Thoracic aorta (tissue), 2 donors: ENCODE measurements at regions not wholly inside any gene's neighbourhood (a gene's known extent, or its start where the extent isn't known, plus 50 kb on each side); places are given as distances from the start of the nearest gene placed in this dataset.

ENCODE experiments used
- ATAC-seq: fragments of 150-250 bp; one replicate; pipeline ENCODE4 v1.8.0; 2017; ENCODE audit warnings: low read depth; ENCODE audit not compliant: insufficient number of reproducible peaks, low FRiP score
- DNase-seq: peaks from one replicate; pipeline ENCODE4 v3.0.0-alpha.2; 2020; ENCODE audit warnings: low spot score
- H3K27ac ChIP-seq, 2 donors: fragments of 200-600 bp; sonication (generic); 1 replicate in 1 of 2; 2 replicates in 1 of 2; pipeline ENCODE4 v1.5.1; 2016; ENCODE audit warnings: mild to moderate bottlenecking in 2 of 2, moderate library complexity in 2 of 2
- H3K27me3 ChIP-seq: fragments of 200-600 bp; sonication (generic); replicated peaks from 2 replicates; pipeline ENCODE4 v1.6.0; 2016; ENCODE audit warnings: mild to moderate bottlenecking; ENCODE audit not compliant: insufficient read depth
- H3K36me3 ChIP-seq: fragments of 200-600 bp; sonication (generic); one replicate; pipeline ENCODE4 v1.5.1; 2016
- H3K4me1 ChIP-seq, 2 donors: fragments of 200-600 bp; sonication (generic); 1 replicate in 1 of 2; 2 replicates in 1 of 2; pipeline versions ENCODE4 v1.5.1 to v1.6.0; 2016; ENCODE audit warnings: low read depth in 2 of 2, mild to moderate bottlenecking in 1 of 2; ENCODE audit not compliant: control insufficient read depth in 1 of 2
- H3K4me3 ChIP-seq: fragments of 200-600 bp; sonication (generic); 2 replicates; pipeline ENCODE4 v1.5.1; 2016; ENCODE audit warnings: mild to moderate bottlenecking
- H3K9me3 ChIP-seq: fragments of 200-600 bp; sonication (generic); 2 replicates; pipeline ENCODE4 v1.5.1; 2016
- CTCF ChIP-seq: fragments of 200-600 bp; sonication (generic); IDR thresholded peaks from one replicate; pipeline ENCODE4 v1.5.1; 2019; ENCODE audit warnings: antibody characterized with exemption

GRCh38 chr13:105907319-105908019 is 628.0 kb downstream of the EFNB2 start:
- no peak for DNase-seq
- Histone ChIP-seq H3K36me3 (no peaks in the 10 kb centered on the region), H3K4me3 (no peak overlapping the region), H3K9me3 (no peaks in the 10 kb centered on the region), H3K27me3 (no peaks in the 10 kb centered on the region), H3K4me1 (no peaks in the 10 kb centered on the region), H3K27ac (no peak overlapping the region)
- no peak for TF ChIP-seq CTCF
- no peak for ATAC-seq

- no peak for TF ChIP-seq CTCF
- H3K9me3 ChIP-seq = no peaks in the 10 kb centered on the region
- DNase-seq = no peak
- H3K27ac ChIP-seq = no peak overlapping the region
- H3K27me3 ChIP-seq = no peaks in the 10 kb centered on the region
- no peak for ATAC-seq
- H3K4me1 ChIP-seq = no peaks in the 10 kb centered on the region
- H3K36me3 ChIP-seq = no peaks in the 10 kb centered on the region
- H3K4me3 ChIP-seq = no peak overlapping the region
These were observed 628.7 kb downstream of the EFNB2 start for GRCh38 chr13:105906746-105907145.

- TF ChIP-seq CTCF = no peak
- DNase-seq (no peak), ATAC-seq (no peak)
- Histone ChIP-seq H3K27me3 (no peaks in the 10 kb centered on the region), H3K4me1 (no peaks in the 10 kb centered on the region), H3K27ac (no peak overlapping the region), H3K9me3 (no peaks in the 10 kb centered on the region), H3K36me3 (no peaks in the 10 kb centered on the region), H3K4me3 (no peak overlapping the region)
These were observed 631.3 kb downstream of the EFNB2 start for GRCh38 chr13:105904034-105904742.

GRCh38 chr13:105902396-105902795 is 633.1 kb downstream of the EFNB2 start:
- Histone ChIP-seq H3K4me3 (no peak overlapping the region), H3K36me3 (no peaks in the 10 kb centered on the region), H3K27me3 (no peaks in the 10 kb centered on the region), H3K27ac (no peak overlapping the region), H3K9me3 (no peaks in the 10 kb centered on the region), H3K4me1 (no peaks in the 10 kb centered on the region)
- DNase-seq (no peak), ATAC-seq (no peak)
- TF ChIP-seq CTCF = no peak

- no peaks in the 10 kb centered on the region for H3K4me1 ChIP-seq
- H3K27me3 ChIP-seq = no peaks in the 10 kb centered on the region
- no peaks in the 10 kb centered on the region for H3K36me3 ChIP-seq
- no peak overlapping the region for H3K27ac ChIP-seq
- no peaks in the 10 kb centered on the region for H3K9me3 ChIP-seq
- DNase-seq = no peak
- ATAC-seq = no peak
- TF ChIP-seq CTCF = no peak
- H3K4me3 ChIP-seq = no peak overlapping the region
These were observed 637.9 kb downstream of the EFNB2 start for GRCh38 chr13:105897575-105897974.
